ENCODE measurements at regions not wholly inside any gene's neighbourhood (a gene's known extent, or its start where the extent isn't known, plus 50 kb on each side); places are given as distances from the start of the nearest gene placed in this dataset.

DNA sequence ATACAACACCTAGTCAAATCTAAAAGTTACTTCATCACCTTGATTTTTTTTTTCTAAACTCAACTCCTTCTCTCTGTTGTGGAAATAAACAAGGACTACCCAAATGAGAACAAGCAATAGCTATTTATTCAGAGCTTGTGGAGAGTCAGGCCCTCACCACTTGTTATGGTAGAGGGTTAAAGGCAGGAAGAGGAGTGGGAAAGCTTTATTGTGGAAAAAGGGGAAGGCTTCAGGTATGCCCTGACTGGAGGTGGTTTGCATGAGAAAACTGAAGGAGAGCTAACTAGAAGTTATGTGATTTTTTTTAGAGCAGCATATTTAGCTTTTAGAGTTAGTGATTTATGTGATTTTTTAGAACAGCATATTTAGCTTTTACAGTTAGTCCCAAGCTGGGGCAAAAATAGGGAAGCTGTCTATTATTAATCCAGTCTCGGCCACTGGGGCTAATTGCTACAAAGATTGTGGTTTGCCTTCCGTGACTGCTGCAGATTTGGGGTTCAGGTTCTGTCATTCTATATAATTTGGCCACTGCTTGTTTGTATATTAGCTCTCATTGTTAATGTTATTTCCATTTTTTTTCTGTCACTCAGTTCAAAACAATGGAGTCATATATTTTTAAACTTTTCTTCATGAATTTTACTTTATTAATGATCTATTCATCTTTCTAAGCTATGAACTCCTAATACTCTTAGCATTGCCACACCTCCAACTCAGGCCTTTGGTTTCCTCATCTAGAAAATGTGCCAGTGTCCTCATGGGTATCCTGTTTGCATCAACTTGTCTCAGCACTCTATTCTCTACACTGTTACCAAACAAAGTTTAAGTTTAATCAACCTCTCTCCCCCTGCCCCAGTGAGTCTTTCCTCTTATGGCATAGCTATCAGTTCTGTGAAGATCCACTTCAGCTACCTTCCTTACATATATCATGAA lies 713.0 kb downstream of the BRINP3 start:
- TF ChIP-seq, protein P1, sequence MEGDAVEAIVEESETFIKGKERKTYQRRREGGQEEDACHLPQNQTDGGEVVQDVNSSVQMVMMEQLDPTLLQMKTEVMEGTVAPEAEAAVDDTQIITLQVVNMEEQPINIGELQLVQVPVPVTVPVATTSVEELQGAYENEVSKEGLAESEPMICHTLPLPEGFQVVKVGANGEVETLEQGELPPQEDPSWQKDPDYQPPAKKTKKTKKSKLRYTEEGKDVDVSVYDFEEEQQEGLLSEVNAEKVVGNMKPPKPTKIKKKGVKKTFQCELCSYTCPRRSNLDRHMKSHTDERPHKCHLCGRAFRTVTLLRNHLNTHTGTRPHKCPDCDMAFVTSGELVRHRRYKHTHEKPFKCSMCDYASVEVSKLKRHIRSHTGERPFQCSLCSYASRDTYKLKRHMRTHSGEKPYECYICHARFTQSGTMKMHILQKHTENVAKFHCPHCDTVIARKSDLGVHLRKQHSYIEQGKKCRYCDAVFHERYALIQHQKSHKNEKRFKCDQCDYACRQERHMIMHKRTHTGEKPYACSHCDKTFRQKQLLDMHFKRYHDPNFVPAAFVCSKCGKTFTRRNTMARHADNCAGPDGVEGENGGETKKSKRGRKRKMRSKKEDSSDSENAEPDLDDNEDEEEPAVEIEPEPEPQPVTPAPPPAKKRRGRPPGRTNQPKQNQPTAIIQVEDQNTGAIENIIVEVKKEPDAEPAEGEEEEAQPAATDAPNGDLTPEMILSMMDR (conservative IDR thresholded peaks at IDR 0.05; ENCODE audit: low read depth in 2 of 2), result no peak
- no peak for TF ChIP-seq EZH2 (IDR thresholded peaks at IDR 0.05; ENCODE audit: low read depth, unreplicated experiment)
- no peak for TF ChIP-seq EZH2phosphoT487 (IDR thresholded peaks at IDR 0.05; ENCODE audit: unreplicated experiment)

All from GM23338 (cell line).